Chondrocyte (in vitro differentiated cells): ENCODE measurements at regions not wholly inside any gene's neighbourhood (a gene's known extent, or its start where the extent isn't known, plus 50 kb on each side); places are given as distances from the start of the nearest gene placed in this dataset.

Experiments used
- DNase-seq: peaks from one replicate; pipeline ENCODE4 v3.0.0; 2021; ENCODE audit warnings: mixed read lengths, low spot score
- H3K27ac Mint-ChIP-seq: one replicate; pipeline ENCODE4 v1.8.0; 2021; ENCODE audit warnings: mild to moderate bottlenecking, moderate library complexity, mixed read lengths; ENCODE audit not compliant: unreplicated experiment
- H3K27me3 Mint-ChIP-seq: 2 replicates; pipeline ENCODE4 v1.8.0; 2021; ENCODE audit warnings: low read depth, mixed read lengths
- H3K36me3 Mint-ChIP-seq: 2 replicates; pipeline ENCODE4 v1.8.0; 2021; ENCODE audit warnings: low read depth, mixed read lengths
- H3K4me1 Mint-ChIP-seq: 2 replicates; pipeline ENCODE4 v1.8.0; 2021; ENCODE audit warnings: low read depth, mild to moderate bottlenecking, mixed read lengths
- H3K4me3 Mint-ChIP-seq: one replicate; pipeline ENCODE4 v1.8.0; 2021; ENCODE audit warnings: mild to moderate bottlenecking, moderate library complexity, mixed read lengths; ENCODE audit not compliant: unreplicated experiment
- H3K9me3 Mint-ChIP-seq: 2 replicates; pipeline ENCODE4 v1.8.0; 2021; ENCODE audit warnings: low read depth, mixed read lengths
- TF ChIP-seq, protein P1 (sequence below): fragments of 200-600 bp; sonication (generic); IDR thresholded peaks from 2 replicates; pipeline ENCODE4 v1.5.0; 2021; ENCODE audit warnings: antibody characterized with exemption, mild to moderate bottlenecking, moderate library complexity

DNA sequence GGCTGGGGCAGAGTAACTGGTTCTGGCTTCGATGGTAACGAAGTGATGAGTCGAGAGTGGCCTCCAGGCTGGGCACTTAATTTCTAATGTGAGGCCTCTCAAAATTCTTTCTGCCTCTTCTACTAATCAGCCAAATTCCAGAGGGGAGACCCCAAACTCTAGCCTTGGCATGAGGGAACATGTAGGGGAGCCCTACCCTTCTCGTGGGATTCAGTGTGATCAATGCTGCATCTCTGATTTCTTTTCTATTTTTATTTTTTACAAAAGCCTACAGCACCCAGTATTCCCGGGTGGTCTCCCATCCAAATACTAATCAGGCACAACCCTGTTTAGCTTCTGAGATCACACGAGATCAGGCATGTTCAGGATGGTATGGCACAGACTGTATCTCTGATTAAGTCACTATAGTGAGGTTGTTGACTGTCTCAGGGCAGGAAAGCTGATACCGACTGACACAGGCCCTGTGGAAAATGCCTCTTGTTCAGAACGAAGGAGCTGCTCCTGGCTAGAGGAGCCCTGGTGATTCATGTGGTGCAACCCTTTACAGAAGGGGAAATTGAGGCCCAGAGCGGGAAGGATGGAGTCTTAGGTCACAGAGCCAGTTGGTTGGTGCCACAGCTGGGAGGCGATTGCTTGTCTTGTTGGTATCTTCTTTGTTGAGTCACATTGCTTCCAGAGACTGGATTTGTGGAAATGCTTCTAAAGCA is 126.3 kb upstream of the HS6ST1 start:
- Mint-ChIP-seq H3K4me3 (no peak overlapping the region), H3K27me3 (no peaks in the 10 kb centered on the region), H3K27ac (no peak overlapping the region), H3K36me3 (no peaks in the 10 kb centered on the region), H3K9me3 (no peaks in the 10 kb centered on the region), H3K4me1 (peaks cover 15% of the 10 kb centered on the region)
- no peak for DNase-seq
- TF ChIP-seq, protein P1, sequence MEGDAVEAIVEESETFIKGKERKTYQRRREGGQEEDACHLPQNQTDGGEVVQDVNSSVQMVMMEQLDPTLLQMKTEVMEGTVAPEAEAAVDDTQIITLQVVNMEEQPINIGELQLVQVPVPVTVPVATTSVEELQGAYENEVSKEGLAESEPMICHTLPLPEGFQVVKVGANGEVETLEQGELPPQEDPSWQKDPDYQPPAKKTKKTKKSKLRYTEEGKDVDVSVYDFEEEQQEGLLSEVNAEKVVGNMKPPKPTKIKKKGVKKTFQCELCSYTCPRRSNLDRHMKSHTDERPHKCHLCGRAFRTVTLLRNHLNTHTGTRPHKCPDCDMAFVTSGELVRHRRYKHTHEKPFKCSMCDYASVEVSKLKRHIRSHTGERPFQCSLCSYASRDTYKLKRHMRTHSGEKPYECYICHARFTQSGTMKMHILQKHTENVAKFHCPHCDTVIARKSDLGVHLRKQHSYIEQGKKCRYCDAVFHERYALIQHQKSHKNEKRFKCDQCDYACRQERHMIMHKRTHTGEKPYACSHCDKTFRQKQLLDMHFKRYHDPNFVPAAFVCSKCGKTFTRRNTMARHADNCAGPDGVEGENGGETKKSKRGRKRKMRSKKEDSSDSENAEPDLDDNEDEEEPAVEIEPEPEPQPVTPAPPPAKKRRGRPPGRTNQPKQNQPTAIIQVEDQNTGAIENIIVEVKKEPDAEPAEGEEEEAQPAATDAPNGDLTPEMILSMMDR: no peak

GRCh38 chr2:128445523-128445900 is 126.8 kb upstream of the HS6ST1 start:
- H3K27ac Mint-ChIP-seq: no peak overlapping the region
- H3K9me3 Mint-ChIP-seq: no peaks in the 10 kb centered on the region
- TF ChIP-seq, protein P1: no peak
- H3K27me3 Mint-ChIP-seq: no peaks in the 10 kb centered on the region
- H3K4me1 Mint-ChIP-seq: peaks cover 10% of the 10 kb centered on the region
- no peaks in the 10 kb centered on the region for H3K36me3 Mint-ChIP-seq
- DNase-seq: no peak
- no peak overlapping the region for H3K4me3 Mint-ChIP-seq

GRCh38 chr2:128446049-128446873 is 127.6 kb upstream of the HS6ST1 start:
- Mint-ChIP-seq H3K9me3 (no peaks in the 10 kb centered on the region), H3K36me3 (no peaks in the 10 kb centered on the region), H3K27ac (no peak overlapping the region), H3K4me3 (no peak overlapping the region), H3K4me1 (peaks cover 8% of the 10 kb centered on the region), H3K27me3 (no peaks in the 10 kb centered on the region)
- no peak for DNase-seq
- TF ChIP-seq, protein P1: no peak

DNA sequence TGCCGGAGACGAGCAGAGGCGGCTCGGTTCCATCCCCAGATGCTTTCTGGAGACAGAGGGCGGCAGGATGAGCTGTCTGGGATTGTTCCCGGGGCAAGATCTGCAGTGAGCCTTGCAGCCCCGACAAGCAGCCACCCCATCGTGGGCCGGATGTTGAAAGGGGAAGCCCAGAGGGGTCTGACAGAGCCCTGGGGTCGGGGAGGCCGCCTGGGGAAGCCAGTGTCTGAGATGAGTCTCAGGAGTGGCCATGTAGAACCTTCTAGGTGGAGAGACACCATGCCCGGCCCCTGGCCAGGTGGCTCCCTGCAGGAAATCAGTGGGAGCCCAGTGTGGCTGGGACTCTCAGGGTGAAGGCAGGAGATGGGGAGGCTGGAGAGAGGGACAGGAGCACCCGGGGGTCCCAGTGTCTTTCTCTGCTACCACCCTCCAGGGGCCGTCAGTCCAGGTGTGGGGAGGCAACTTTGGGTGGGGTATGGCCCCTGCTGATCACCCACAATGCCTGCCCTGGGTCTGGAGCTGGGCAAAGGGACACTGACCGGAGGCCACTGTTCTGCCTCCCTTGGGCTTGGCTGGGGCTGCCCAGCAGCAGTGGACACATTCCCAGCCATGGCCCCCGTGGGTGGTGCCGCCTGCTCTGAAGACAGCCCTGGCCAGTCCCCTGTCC is 128.3 kb upstream of the HS6ST1 start:
- H3K27me3 Mint-ChIP-seq: no peaks in the 10 kb centered on the region
- peaks cover 8% of the 10 kb centered on the region for H3K4me1 Mint-ChIP-seq
- no peaks in the 10 kb centered on the region for H3K9me3 Mint-ChIP-seq
- TF ChIP-seq, protein P1: no peak
- H3K36me3 Mint-ChIP-seq: no peaks in the 10 kb centered on the region
- H3K27ac Mint-ChIP-seq: no peak overlapping the region
- H3K4me3 Mint-ChIP-seq: no peak overlapping the region
- no peak for DNase-seq

DNA sequence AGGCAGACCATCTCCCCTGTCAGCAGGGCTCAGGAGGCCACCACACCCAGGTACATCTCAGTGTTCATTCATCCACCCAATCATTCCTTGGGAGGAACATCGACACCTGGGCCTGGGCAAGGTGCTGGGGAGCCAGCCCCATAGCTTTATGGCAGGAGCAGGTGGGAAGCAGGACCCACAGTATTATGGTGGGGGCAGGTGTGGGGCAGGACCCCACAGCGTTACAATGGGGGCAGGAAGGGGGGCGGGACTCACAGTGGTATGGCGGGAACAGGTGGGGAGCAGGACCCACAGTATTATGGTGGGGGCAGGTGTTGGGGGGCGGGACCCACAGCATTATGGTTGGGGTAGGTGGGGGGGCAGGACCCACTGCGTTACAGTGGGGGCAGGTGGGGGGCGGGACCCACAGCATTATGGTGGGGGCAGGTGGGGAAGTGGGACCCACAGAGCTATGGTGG is 128.9 kb upstream of the HS6ST1 start:
- peaks cover 6% of the 10 kb centered on the region for H3K4me1 Mint-ChIP-seq
- H3K27me3 Mint-ChIP-seq: no peaks in the 10 kb centered on the region
- H3K36me3 Mint-ChIP-seq: no peaks in the 10 kb centered on the region
- no peak overlapping the region for H3K4me3 Mint-ChIP-seq
- DNase-seq: no peak
- H3K9me3 Mint-ChIP-seq: no peaks in the 10 kb centered on the region
- no peak overlapping the region for H3K27ac Mint-ChIP-seq
- TF ChIP-seq, protein P1: no peak
